GM12875 (cell line): ENCODE measurements at regions not wholly inside any gene's neighbourhood (a gene's known extent, or its start where the extent isn't known, plus 50 kb on each side); places are given as distances from the start of the nearest gene placed in this dataset.

ENCODE experiments used
- H3K4me3 ChIP-seq: one replicate; pipeline ENCODE4 v1.5.1; 2011; ENCODE audit warnings: low read depth, low read length, control low read depth
- TF ChIP-seq, protein P1 (sequence below): IDR thresholded peaks from 2 replicates; pipeline ENCODE4 v1.5.1; 2011; ENCODE audit warnings: low read depth, mild to moderate bottlenecking, control low read depth, inconsistent platforms, low read length, moderate library complexity, borderline replicate concordance; ENCODE audit not compliant: insufficient read depth

DNA sequence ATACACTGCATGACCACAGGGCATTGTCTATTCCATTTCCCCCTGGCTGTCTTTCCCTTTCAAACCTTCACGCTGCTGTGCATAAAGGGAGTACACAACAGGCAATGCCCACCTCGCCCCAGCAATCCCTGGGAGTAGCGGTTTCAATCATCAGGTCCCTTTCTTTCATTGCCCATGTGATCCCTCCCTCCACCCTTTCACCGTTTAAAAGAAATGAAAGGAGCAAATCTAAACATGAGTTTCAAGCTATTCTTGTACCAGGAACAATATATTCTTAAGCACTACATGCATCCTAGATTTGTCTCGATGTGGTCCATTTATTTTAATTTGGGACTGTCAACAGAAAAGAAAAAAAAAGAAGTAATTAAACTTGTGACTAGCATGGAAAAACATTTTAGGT lies 123.4 kb upstream of the ARGLU1 start:
- TF ChIP-seq, protein P1, sequence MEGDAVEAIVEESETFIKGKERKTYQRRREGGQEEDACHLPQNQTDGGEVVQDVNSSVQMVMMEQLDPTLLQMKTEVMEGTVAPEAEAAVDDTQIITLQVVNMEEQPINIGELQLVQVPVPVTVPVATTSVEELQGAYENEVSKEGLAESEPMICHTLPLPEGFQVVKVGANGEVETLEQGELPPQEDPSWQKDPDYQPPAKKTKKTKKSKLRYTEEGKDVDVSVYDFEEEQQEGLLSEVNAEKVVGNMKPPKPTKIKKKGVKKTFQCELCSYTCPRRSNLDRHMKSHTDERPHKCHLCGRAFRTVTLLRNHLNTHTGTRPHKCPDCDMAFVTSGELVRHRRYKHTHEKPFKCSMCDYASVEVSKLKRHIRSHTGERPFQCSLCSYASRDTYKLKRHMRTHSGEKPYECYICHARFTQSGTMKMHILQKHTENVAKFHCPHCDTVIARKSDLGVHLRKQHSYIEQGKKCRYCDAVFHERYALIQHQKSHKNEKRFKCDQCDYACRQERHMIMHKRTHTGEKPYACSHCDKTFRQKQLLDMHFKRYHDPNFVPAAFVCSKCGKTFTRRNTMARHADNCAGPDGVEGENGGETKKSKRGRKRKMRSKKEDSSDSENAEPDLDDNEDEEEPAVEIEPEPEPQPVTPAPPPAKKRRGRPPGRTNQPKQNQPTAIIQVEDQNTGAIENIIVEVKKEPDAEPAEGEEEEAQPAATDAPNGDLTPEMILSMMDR = no peak
- no peak overlapping the region for H3K4me3 ChIP-seq

DNA sequence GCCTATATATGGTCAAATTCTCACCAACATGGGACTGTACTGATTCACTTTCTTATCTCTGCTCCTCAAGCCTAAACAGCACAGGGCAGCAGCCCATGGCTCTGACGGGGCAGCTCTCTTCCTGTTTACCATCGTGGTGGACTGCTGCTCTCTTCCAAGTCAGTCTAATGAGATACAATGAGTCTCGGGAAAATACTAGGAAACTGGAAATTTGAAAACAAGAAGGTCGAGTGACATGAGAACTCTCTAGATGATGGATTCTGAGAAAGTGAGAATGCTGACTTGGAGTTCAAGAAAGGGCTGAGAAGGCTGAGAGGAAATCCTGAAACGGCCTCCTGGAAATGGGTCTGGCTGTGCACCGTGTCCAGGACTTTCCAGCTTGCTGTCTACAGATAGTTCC lies 122.8 kb upstream of the ARGLU1 start:
- TF ChIP-seq, protein P1 = no peak
- no peak overlapping the region for H3K4me3 ChIP-seq

DNA sequence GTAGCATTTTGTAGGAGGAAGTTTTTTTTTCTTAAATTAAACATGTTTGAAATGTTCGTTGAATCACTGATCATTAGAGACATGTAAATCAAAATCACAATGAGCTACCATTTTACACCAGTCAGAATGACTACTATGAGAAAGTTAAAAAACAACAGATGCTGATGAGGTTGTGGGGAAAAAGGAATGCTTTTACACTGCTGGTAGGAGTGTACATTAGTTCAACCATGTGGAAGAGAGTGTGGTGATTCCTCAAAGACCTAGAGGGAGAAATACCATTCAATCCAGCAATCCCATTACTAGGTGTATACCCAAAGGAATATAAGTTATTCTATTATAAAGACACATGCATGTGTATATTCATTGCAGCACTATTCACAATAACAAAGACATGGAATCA lies 122.0 kb upstream of the ARGLU1 start:
- TF ChIP-seq, protein P1 = no peak
- no peak overlapping the region for H3K4me3 ChIP-seq

DNA sequence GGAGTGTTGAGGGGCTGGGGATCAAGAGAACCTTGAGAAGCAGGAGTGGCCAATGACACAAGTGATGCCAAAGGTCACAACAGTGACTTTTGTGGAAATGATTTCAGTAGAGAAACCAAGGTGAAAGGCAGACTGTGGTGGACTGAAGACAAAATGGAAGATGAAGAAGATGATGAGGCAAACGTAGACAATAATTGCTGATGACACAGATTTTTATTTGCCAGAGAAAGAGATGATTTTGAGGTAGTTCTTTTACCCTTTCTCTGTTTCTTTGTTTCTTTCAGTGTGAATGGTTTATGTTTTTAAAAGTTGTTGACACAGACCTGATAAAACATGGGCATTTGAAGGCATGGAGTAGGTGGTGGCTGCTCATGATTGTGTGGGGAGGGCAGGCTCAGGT lies 121.0 kb upstream of the ARGLU1 start:
- no peak overlapping the region for H3K4me3 ChIP-seq
- TF ChIP-seq, protein P1 = no peak

DNA sequence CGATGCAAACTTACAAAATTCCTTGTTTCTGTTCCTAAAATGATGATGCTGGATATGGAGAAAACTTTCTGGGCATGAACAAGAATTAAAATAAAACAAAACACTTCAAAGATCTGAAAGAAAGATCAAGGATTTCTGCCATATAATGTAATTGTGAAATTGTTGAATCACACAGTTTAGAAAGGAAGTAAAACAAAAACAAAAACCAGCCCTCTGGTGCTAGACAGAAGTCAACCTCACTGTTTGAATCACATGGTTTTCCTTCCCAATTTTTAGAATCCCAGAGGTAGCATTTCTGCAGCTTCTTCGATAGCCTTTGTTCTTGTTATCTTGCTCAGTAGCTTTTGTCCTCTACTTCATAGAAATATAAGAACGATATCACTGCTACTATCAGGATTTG lies 118.2 kb upstream of the ARGLU1 start:
- no peak overlapping the region for H3K4me3 ChIP-seq
- TF ChIP-seq, protein P1 = no peak

DNA sequence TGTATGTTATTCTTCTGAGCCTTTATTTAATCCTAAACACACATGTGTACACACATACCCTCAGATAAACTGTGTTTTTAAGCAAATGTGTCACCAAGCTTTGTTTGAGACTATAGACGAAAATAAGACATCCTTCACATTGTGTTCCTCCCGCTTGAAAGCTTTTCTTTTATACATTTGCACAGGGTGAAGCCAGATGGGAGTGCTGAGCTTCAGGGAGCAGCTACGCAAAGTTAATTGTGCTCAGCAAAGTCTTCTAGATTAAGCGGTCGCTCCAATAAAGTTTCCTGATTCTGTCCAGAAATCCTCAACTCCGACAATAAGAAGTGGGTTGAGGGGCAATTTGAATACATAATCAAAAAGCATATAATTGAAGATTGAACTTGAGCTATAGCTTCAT lies 117.2 kb upstream of the ARGLU1 start:
- H3K4me3 ChIP-seq = no peak overlapping the region
- TF ChIP-seq, protein P1 = no peak

DNA sequence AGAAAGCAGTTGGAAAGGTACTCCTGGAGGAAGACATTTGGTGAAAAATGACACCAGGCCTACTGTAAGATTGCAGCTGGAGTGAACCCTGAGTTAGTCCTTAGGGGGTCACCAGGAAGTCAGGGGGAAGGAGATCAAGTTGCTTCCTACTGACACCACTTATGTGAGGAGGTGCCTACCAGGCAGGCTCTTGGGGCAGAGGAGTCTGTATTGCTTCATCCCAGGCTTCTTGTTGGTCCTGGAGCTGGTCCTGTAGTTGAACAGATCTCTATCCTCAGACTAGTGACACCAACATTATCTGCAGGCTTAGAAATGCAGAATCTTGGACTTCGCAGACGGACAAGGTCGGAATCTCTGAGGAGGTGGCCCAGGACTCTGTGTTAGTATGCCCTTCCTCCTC lies 116.0 kb upstream of the ARGLU1 start:
- no peak overlapping the region for H3K4me3 ChIP-seq
- TF ChIP-seq, protein P1 = no peak
